HepG2 (cell line): ENCODE measurements at regions not wholly inside any gene's neighbourhood (a gene's known extent, or its start where the extent isn't known, plus 50 kb on each side); places are given as distances from the start of the nearest gene placed in this dataset.

Source experiments
- POLR2A ChIP-seq, 2 experiments: IDR thresholded peaks; 2 replicates each; pipeline ENCODE4 v1.6.1; 2011; ENCODE audit warnings: low read depth in 2 of 2, low read length in 2 of 2, mild to moderate bottlenecking in 1 of 2, moderate library complexity in 1 of 2; ENCODE audit not compliant: insufficient read depth in 1 of 2
- YY1 ChIP-seq: IDR thresholded peaks from 2 replicates; pipeline ENCODE4 v1.6.1; 2011; ENCODE audit warnings: low read length, low read depth, moderate library complexity, mild to moderate bottlenecking; ENCODE audit not compliant: insufficient read depth, insufficient replicate concordance
- ZNF569 ChIP-seq: sonication (generic); formaldehyde crosslinking; IDR thresholded peaks from 2 replicates; pipeline ENCODE4 v1.5.0; 2020; ENCODE audit warnings: mild to moderate bottlenecking, missing genetic modification reagents, moderate library complexity, borderline replicate concordance
- TF ChIP-seq, protein P1 (sequence below): IDR thresholded peaks from 2 replicates; pipeline ENCODE4 v1.6.1; 2012; ENCODE audit warnings: inconsistent platforms
- TF ChIP-seq, protein P2 (sequence below): sonication (generic); formaldehyde crosslinking; IDR thresholded peaks from 2 replicates; pipeline ENCODE4 v1.5.0; 2020; ENCODE audit warnings: mild to moderate bottlenecking, missing genetic modification reagents, moderate library complexity

DNA sequence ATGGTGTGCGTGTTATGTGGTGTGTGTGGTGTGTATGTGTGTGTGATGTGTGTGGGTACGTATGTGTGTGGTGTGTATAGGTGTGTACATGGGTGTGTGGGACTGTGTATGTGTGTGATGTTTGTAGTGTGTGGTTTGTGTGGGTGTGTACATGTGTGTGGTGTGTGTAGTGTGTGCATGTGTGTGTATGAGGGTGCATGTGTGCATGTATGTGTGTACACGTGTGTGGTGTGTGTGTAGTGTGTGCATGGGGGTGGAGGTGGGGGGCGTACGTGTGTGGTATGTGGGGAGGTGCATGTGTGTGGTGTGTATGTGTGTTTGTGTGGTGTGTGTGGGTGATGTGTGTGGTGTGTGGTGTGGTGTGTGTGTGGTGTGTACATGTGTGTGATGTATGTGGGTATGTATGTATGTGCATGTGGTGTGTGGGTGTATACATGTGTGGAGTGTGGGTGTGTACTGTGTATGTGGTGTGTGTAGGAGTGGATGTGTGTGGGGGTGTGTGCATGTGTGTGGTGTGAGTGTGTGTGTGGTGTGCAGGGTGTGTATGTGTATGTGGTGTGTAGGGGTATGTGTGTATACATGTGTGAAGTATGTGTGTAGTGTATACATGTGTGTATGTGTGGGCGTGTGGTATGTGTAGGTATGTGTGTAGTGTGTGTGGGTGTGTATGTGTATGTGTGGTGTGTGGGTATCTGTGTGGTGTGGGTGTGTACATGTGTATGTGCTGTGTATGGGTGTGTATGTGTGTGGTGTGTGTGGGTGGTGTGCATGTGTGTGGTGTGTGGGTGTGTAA lies 119.8 kb upstream of the GSC start:
- TF ChIP-seq, protein P1, sequence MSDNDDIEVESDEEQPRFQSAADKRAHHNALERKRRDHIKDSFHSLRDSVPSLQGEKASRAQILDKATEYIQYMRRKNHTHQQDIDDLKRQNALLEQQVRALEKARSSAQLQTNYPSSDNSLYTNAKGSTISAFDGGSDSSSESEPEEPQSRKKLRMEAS: no peak
- TF ChIP-seq YY1: no peak
- TF ChIP-seq ZNF569 (CRISPR knock-in tag): no peak
- no peak for TF ChIP-seq POLR2A (IDR thresholded peaks at IDR 0.05; ENCODE audit: insufficient read depth in 1 of 2, low read depth in 2 of 2, low read length in 2 of 2)
- TF ChIP-seq, protein P2, sequence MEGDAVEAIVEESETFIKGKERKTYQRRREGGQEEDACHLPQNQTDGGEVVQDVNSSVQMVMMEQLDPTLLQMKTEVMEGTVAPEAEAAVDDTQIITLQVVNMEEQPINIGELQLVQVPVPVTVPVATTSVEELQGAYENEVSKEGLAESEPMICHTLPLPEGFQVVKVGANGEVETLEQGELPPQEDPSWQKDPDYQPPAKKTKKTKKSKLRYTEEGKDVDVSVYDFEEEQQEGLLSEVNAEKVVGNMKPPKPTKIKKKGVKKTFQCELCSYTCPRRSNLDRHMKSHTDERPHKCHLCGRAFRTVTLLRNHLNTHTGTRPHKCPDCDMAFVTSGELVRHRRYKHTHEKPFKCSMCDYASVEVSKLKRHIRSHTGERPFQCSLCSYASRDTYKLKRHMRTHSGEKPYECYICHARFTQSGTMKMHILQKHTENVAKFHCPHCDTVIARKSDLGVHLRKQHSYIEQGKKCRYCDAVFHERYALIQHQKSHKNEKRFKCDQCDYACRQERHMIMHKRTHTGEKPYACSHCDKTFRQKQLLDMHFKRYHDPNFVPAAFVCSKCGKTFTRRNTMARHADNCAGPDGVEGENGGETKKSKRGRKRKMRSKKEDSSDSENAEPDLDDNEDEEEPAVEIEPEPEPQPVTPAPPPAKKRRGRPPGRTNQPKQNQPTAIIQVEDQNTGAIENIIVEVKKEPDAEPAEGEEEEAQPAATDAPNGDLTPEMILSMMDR: no peak
